Activated CD8-positive, alpha-beta memory T cell treated with anti-CD3 and anti-CD28 coated beads, Interleukin-2, amount 50 U/mL, for 48 hours (primary cell): ENCODE measurements at regions not wholly inside any gene's neighbourhood (a gene's known extent, or its start where the extent isn't known, plus 50 kb on each side); places are given as distances from the start of the nearest gene placed in this dataset.

Experiments
- DNase-seq: peaks from one replicate; pipeline ENCODE4 v3.0.0-alpha.2; 2020

GRCh38 chr4:13118633-13119032, 365.5 kb downstream of the RAB28 start:
- DNase-seq = no peak

DNA sequence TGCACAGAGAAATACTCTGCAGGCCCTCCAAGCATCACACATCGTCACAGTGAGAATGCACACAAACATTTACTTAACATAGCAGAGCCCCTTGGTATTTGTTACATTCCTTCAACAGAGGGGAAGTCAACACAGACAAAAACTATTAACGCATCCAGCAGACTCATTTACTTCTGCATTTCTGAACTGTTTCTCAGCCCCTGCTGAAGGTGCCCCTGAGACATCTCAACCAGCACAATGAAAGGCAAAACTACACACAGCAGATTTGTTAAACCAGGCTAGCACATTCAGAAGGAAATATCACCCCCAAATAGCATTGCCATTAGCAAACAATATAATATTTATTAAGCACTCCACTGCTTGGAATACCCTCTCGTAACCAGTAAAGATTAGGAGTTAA, 367.0 kb downstream of the RAB28 start:
- DNase-seq = no peak

- no peak for DNase-seq
These were observed 372.1 kb downstream of the RAB28 start for GRCh38 chr4:13112030-13112429.

- DNase-seq = no peak
These were observed 374.6 kb downstream of the RAB28 start for GRCh38 chr4:13109536-13109935.

- no peak for DNase-seq
These were observed 376.0 kb downstream of the RAB28 start for GRCh38 chr4:13108096-13108495.

DNA sequence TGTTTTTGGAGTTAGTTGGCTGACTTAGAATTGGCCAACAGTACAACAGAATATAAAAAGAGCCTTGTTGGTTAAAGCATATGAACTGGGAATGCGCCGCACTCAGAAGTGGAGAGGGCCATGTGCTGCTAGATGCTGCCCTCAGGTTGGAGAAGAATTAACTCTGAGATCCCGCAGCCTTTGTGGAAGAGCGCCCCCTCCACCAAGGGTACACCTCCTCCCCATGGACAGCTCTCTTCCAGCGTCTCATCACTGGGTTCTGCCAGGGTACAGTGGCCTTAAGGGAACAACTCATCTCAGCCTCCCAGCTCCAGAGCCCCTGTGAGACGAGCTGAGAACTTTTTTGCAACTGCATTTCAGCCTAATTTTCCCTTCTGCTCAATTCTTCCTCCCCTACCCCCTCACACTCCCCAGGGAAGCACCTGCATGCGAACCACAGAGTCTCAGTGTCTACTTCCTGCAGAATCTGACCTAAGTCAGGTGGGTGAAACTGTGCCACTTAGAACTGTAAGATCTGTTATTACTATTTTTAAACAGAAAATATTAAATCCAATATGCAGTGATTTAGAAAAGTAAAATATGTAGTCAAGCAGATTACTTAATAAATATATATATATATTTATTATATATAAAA, 380.6 kb downstream of the RAB28 start:
- DNase-seq = no peak

- no peak for DNase-seq
These were observed 381.9 kb downstream of the RAB28 start for GRCh38 chr4:13102092-13102742.

DNA sequence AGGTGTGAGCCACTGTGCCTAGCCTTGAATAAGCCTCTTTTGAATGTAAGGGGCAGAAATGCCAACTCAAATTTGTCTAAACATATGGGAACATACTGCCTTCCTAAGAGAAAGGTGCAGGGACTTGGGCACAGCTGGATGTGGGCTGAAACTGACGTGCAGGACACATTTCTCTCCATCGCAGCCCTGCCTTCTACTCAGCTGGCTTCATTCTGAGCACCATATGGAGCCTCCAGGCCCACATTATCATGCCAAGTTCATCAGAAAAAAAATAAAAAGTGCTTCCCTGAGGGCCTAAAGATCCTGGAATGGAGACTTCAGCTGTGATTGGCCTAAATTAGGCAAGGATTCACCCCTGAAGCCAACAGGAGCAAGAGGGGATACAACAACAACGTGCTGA, 386.2 kb downstream of the RAB28 start:
- no peak for DNase-seq

DNA sequence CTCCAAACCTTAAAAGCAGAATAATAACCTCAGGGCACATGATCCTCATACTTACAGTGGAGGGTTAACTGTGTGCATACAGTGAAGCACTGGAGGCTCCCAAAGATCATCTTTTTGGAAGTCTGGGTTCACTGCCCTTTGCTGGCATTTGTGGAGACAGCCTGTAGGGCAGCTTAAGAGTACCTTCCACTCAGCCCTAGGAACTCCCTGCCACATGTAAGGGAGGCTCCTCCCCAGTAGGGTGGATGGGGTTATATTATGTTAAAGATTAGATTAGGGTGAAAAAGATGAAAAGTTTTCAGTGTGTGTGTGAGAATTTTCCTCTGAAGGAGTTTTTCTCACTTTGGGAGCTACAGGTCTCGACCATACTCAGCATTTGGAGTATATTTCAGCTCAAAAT, 388.4 kb downstream of the RAB28 start:
- no peak for DNase-seq

GRCh38 chr4:13093170-13093569, 391.0 kb downstream of the RAB28 start:
- DNase-seq = no peak

DNA sequence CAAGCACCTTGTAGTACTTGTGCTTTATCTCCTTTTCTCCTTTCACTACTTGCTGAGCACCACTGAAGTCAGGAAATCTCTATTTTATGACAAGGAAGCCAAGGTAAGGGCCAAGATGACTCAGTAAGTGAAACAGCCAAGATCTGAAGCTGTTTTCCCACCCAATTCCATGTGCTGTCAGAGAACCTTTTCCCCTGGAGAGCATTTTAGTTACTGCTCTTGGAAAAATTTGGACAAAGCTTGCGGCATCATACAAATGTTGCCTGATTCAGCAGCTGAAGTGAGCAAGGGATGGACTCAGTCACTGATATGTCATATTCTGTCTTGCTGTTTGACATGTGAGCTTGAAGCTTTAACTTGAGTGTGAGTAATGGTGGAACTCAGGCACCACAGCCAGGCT, 391.4 kb downstream of the RAB28 start:
- DNase-seq = no peak

- DNase-seq = no peak
These were observed 394.5 kb downstream of the RAB28 start for GRCh38 chr4:13089659-13089998.

DNA sequence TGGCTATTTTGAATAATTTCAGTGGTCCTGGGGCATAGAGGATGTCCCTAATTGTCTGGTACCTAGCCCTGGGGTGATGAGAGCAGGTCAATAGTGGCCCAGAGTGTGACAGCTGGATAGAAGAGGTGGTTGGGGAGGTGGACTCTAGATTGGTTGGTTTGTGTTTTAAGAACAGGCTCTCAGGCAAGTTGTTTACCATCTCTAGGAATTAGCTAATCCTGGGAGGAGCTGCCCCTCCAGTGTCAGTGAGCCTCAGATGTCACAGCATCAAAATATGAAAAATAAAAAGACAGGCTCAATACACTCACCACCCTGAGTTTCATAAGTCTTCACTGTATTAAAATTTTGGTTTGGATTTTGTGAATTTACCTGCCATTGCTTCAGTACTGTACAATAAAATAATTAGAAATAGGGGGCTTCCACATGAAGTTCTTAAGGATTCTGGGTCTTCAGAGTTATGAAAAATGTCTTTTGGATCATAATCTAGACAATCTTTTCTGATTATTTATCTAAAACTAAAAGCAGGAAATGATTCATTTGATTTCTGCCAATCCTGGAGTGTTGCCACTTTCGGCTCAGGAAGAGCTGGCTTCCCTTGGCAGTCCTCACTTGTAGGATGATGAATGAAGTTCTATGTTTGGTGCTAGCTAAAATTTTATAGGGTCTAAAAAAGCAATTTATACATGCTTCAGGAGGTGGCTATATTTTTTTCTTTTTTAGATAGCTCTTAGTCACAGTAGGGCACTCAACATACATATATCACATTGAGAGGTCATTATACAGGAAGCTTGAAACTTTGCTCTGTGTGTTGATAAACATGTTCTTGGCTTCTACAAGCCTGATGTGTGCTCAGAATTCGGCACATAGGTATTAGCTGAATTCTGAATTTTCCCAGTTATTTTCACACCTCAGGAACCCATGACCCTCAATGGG, 395.1 kb downstream of the RAB28 start:
- no peak for DNase-seq

DNA sequence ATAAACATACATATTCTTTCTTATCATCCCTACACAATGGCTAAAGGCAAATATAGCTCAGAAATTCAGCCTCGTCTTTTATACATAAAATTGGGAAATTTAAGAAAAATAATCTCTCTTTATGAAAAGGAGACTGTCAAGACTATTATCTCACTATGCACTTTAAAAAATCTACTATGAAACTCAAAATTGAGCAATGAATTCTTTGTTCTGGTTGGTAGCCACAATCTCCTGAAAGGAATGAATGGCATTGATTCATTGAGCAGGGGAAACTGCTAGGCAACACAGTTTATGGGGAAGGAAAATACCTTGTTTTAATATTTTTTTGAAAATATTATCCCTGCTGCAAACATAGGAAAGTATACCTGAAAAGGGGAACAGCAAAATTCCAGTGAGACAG, 397.1 kb downstream of the RAB28 start:
- DNase-seq = no peak

DNA sequence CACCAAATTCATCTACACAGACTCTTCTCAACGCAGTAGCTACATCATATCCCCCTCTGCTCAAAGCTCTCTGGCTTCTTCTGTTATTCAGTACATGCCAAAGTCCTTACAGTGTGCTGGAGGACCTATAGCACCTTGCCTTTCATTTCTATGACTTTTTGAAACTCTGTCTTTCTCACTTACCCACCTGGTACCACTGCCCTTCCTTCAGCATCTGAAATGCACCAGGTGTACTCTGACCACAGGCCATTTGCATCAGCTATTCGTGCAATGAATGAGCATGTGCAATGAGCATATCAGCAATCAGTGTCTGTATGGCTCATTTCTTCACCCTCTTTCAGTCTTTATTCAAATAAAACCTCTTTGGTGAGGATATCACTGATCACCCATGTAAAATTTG, 399.9 kb downstream of the RAB28 start:
- no peak for DNase-seq

- DNase-seq = no peak
These were observed 402.3 kb downstream of the RAB28 start for GRCh38 chr4:13081830-13082229.

- no peak for DNase-seq
These were observed 417.1 kb downstream of the RAB28 start for GRCh38 chr4:13067077-13067476.

GRCh38 chr4:13059019-13059418, 425.1 kb downstream of the RAB28 start:
- no peak for DNase-seq

DNA sequence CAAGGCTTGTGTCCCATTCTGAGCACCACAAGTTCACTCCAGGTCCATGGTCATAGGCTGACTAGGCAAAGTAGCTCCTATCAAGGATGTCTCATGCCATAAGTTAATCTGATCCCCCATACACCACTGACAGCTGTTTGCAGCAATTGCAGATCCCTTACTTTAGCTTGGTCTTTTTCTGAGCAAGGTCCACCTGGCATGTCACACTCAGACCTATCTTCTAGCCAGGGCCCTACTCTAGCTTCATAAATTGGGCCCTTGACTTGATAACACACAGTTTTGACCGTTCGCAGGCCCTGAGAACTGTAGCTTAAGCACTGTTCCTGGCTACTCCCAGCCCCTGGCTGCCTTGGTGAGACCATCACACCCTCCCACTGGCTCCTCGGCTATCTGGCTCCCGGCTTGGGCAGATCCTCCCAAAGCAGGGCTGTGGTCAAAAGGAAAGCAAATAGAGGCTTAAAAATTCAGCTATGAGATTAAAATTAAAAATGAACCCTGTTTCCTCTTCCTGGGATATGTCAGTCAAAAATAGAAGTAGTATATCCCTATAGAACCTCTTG, 427.4 kb downstream of the RAB28 start:
- no peak for DNase-seq

- no peak for DNase-seq
These were observed 429.6 kb downstream of the RAB28 start for GRCh38 chr4:13054420-13054970.

DNA sequence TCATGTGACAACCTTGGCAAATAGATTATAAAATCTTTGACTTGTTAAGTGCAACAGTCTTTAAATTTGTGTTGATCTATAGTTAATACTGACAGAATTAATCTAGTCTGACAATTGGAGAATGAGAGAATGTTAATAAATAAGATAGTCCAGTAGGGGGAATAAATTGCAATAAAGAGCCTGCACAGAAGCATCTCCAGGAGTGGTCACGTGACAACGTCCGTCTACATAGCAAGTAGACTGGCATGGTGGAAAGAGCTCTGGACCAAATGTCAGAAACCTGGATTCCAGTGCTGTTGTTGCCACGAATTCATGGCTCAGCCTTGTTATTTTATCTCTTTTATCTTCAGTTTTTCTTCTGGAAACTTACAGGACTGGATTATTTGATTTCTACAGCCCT, 436.5 kb downstream of the RAB28 start:
- no peak for DNase-seq

DNA sequence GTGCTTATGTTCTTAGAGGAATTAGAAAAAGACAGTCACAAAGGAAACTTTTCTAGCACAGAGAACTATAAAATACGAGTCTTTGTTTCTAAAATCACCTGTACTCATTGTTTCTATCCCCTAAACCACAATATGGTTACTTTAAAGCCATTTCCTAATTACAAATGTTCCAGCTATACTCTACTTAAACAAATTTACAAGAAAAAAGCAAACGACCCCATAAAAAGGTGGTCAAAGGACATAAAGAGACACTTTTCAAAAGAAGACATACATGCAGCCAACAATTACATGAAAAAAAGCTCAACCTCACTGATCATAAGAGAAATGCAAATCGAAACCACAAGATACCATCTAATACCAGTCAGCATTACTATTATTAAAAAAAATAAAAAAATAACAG, 447.3 kb downstream of the RAB28 start:
- DNase-seq = no peak

DNA sequence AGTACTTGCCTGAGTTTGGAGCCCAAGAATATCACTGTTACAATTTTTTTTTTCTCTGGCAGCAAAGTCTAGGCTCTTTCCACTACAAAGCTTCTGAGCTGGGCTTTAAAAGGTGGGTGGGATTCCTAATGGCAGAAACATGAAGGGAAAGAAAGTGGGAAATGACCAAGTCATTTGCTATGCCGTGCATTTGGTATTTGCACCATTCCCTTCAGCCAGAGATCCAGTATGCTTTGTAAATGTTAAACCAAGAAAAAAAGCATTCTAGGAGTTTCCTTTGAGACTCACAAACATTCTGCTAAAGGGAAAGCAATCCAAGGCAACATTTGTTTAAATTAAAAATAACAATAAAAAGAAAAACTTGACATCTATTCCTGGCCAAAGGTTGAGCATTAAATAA, 451.2 kb downstream of the RAB28 start:
- no peak for DNase-seq
